Endothelial cell (in vitro differentiated cells): ENCODE measurements at regions not wholly inside any gene's neighbourhood (a gene's known extent, or its start where the extent isn't known, plus 50 kb on each side); places are given as distances from the start of the nearest gene placed in this dataset.

Experiments used
- DNase-seq: peaks from one replicate; pipeline ENCODE4 v3.0.0; 2021; ENCODE audit warnings: low spot score
- H3K27ac Mint-ChIP-seq: one replicate; pipeline ENCODE4 v1.8.0; 2021; ENCODE audit warnings: mixed read lengths, inconsistent platforms; ENCODE audit not compliant: unreplicated experiment
- H3K27me3 Mint-ChIP-seq: one replicate; pipeline ENCODE4 v1.8.0; 2021; ENCODE audit warnings: mild to moderate bottlenecking, moderate library complexity, mixed read lengths, inconsistent platforms; ENCODE audit not compliant: unreplicated experiment
- H3K36me3 Mint-ChIP-seq: one replicate; pipeline ENCODE4 v1.8.0; 2021; ENCODE audit warnings: mild to moderate bottlenecking, low read depth, mixed read lengths, inconsistent platforms; ENCODE audit not compliant: unreplicated experiment
- H3K4me1 Mint-ChIP-seq: one replicate; pipeline ENCODE4 v1.8.0; 2021; ENCODE audit warnings: mild to moderate bottlenecking, mixed read lengths, inconsistent platforms; ENCODE audit not compliant: unreplicated experiment
- H3K4me3 Mint-ChIP-seq: one replicate; pipeline ENCODE4 v1.8.0; 2021; ENCODE audit warnings: mild to moderate bottlenecking, mixed read lengths, inconsistent platforms; ENCODE audit not compliant: unreplicated experiment
- H3K9me3 Mint-ChIP-seq: one replicate; pipeline ENCODE4 v1.8.0; 2021; ENCODE audit warnings: mixed read lengths, inconsistent platforms; ENCODE audit not compliant: unreplicated experiment
- TF ChIP-seq, protein P1 (sequence below): fragments of 200-600 bp; sonication (generic); IDR thresholded peaks from one replicate; pipeline ENCODE4 v1.5.0; 2021; ENCODE audit warnings: antibody characterized with exemption; ENCODE audit not compliant: unreplicated experiment

DNA sequence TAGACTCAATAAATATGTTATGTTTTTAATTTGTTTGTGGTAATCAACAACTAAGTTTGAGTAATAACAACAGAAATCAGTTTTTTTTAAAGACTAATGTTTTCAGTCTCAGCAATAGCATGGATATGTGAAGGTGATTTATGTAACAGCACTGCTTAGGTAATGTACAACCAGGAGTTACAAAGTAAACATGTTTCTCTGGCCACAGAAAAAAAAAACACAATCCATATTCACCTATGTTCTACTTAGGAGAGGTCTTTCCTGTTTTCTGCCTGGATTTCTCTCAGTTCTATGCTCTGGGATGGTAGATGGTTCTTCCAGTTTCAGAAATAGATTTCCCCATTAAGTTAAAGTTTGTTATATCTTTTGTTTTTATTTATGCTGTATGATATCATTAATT lies 579.4 kb downstream of the SI start:
- DNase-seq: no peak
- H3K9me3 Mint-ChIP-seq: no peaks in the 10 kb centered on the region
- no peaks in the 10 kb centered on the region for H3K4me1 Mint-ChIP-seq
- H3K27me3 Mint-ChIP-seq: no peaks in the 10 kb centered on the region
- no peaks in the 10 kb centered on the region for H3K36me3 Mint-ChIP-seq
- no peak overlapping the region for H3K27ac Mint-ChIP-seq
- TF ChIP-seq, protein P1, sequence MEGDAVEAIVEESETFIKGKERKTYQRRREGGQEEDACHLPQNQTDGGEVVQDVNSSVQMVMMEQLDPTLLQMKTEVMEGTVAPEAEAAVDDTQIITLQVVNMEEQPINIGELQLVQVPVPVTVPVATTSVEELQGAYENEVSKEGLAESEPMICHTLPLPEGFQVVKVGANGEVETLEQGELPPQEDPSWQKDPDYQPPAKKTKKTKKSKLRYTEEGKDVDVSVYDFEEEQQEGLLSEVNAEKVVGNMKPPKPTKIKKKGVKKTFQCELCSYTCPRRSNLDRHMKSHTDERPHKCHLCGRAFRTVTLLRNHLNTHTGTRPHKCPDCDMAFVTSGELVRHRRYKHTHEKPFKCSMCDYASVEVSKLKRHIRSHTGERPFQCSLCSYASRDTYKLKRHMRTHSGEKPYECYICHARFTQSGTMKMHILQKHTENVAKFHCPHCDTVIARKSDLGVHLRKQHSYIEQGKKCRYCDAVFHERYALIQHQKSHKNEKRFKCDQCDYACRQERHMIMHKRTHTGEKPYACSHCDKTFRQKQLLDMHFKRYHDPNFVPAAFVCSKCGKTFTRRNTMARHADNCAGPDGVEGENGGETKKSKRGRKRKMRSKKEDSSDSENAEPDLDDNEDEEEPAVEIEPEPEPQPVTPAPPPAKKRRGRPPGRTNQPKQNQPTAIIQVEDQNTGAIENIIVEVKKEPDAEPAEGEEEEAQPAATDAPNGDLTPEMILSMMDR: no peak
- H3K4me3 Mint-ChIP-seq: no peak overlapping the region

DNA sequence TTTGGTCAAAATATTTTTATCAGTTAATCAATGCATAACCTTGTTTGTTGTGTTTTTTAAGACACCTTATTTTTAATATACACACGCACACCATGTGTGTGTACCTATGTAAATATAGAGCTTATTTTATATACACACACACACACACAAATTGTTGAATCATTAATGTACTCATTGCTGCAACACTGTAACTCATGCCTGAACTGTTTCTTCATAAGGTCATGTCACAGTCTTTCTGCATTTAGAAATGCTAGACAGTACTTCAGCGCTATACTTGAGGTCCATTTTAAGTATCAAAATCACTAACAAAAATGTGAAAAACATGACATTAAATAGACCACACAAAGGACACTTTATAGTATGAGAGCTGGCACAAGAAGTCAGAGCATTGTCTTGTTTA lies 589.4 kb downstream of the SI start:
- H3K27ac Mint-ChIP-seq: no peak overlapping the region
- no peaks in the 10 kb centered on the region for H3K36me3 Mint-ChIP-seq
- TF ChIP-seq, protein P1: no peak
- H3K4me1 Mint-ChIP-seq: no peaks in the 10 kb centered on the region
- no peak for DNase-seq
- H3K27me3 Mint-ChIP-seq: no peaks in the 10 kb centered on the region
- H3K9me3 Mint-ChIP-seq: no peaks in the 10 kb centered on the region
- no peak overlapping the region for H3K4me3 Mint-ChIP-seq

DNA sequence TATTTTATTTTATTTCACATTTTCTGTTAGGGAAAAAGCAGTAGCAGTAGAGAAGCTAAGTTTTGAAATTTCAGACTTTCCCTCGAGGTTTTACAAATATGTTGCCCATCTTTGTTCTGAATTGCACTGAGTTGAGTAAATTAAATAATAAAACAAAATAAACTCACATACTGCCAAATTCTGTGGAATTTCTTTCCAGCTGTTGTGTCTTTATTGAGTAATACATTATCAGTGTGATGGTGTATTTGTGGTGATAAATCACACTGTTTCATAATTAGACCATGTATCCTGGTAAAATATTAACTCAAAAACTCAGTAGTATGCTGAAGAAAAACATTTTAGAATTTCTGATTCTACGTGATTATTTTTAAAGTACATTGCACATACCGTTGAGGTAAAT lies 592.1 kb downstream of the SI start:
- TF ChIP-seq, protein P1: no peak
- Mint-ChIP-seq H3K27ac (no peak overlapping the region), H3K36me3 (no peaks in the 10 kb centered on the region), H3K27me3 (no peaks in the 10 kb centered on the region), H3K9me3 (no peaks in the 10 kb centered on the region), H3K4me3 (no peak overlapping the region), H3K4me1 (no peaks in the 10 kb centered on the region)
- DNase-seq: no peak

DNA sequence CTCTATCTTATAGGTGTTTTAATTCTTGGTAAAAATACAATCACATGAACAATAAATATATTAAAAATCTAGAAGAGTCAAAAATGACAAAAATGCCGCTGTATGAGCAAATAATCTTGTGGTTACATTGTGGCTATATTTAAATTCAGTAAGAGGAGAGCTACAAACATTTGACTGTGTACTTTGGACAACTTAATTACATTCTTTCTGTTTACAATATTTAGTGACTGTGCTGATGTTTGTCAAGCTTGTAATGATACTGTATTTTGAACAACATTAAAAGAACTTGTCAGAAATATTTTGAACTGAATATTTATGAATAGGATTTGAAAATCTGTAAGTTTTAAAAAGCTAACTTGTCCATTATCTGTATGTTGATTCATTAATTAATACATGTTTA lies 598.3 kb downstream of the SI start:
- Mint-ChIP-seq H3K27me3 (no peaks in the 10 kb centered on the region), H3K9me3 (no peaks in the 10 kb centered on the region), H3K4me3 (no peak overlapping the region), H3K27ac (no peak overlapping the region), H3K4me1 (no peaks in the 10 kb centered on the region), H3K36me3 (no peaks in the 10 kb centered on the region)
- DNase-seq: no peak
- TF ChIP-seq, protein P1: no peak

DNA sequence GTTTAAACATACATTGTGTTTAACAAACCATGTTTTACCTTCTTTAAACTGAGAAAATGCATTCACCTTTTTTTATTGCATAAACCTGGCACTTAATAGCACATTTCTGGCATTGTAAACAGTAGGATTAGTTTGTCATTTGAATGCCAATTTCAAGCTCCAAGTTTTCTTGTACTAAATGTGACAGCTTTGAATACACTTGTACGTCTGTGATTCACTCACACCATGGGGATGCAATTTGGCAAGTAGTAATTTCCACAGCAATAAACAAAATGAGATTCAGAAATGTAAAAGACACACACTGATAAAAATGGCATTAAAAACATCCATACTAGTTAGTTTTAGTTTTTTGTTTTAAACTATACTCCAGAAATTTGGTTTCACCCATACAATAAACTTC lies 598.9 kb downstream of the SI start:
- no peaks in the 10 kb centered on the region for H3K4me1 Mint-ChIP-seq
- no peaks in the 10 kb centered on the region for H3K9me3 Mint-ChIP-seq
- no peak for DNase-seq
- no peak overlapping the region for H3K4me3 Mint-ChIP-seq
- H3K36me3 Mint-ChIP-seq: no peaks in the 10 kb centered on the region
- H3K27me3 Mint-ChIP-seq: no peaks in the 10 kb centered on the region
- no peak overlapping the region for H3K27ac Mint-ChIP-seq
- TF ChIP-seq, protein P1: no peak
